OCI-LY3 (cell line): ENCODE measurements at regions not wholly inside any gene's neighbourhood (a gene's known extent, or its start where the extent isn't known, plus 50 kb on each side); places are given as distances from the start of the nearest gene placed in this dataset.

Source experiments
- CTCF ChIP-seq: fragments of 200-600, 300-600 bp; sonication (generic); IDR thresholded peaks from 2 replicates; pipeline ENCODE4 v1.5.1; 2014; ENCODE audit warnings: antibody characterized with exemption, low read length, low read depth
- EZH2phosphoT487 ChIP-seq: fragments of 200-600 bp; shearing (Covaris generic); IDR thresholded peaks from 2 replicates; pipeline ENCODE4 v1.6.1; 2018; ENCODE audit warnings: antibody characterized with exemption, mixed run types, low read depth

- TF ChIP-seq CTCF (no peak), EZH2phosphoT487 (no peak)
These were observed 174.7 kb upstream of the ALG10B start for GRCh38 chr12:38141861-38142260.
